PC-9 (cell line): ENCODE measurements at regions not wholly inside any gene's neighbourhood (a gene's known extent, or its start where the extent isn't known, plus 50 kb on each side); places are given as distances from the start of the nearest gene placed in this dataset.

Source experiments
- CTCF ChIP-seq: fragments of 200-600 bp; sonication (generic); conservative IDR thresholded peaks from 2 replicates; pipeline ENCODE4 v1.6.1; 2017; ENCODE audit warnings: mixed run types, antibody characterized with exemption, mild to moderate bottlenecking, moderate library complexity
- EZH2 ChIP-seq: fragments of 200-600 bp; sonication (generic); IDR thresholded peaks from 2 replicates; pipeline ENCODE4 v1.8.0; 2017; ENCODE audit warnings: antibody characterized with exemption, low read depth

- TF ChIP-seq CTCF, result no peak
- no peak for TF ChIP-seq EZH2
Observed at GRCh38 chr5:113735751-113736150, 222.3 kb downstream of the YTHDC2 start.
